OCI-LY7 (cell line): ENCODE measurements at regions not wholly inside any gene's neighbourhood (a gene's known extent, or its start where the extent isn't known, plus 50 kb on each side); places are given as distances from the start of the nearest gene placed in this dataset.
"Not testable (repeated sequence)": the region's sequence is repeated elsewhere in the genome, so short reads cannot be mapped to it uniquely, and the experiment has no call there.

Source experiments
- CTCF ChIP-seq: fragments of 200-600 bp; sonication (generic); conservative IDR thresholded peaks from 2 replicates; pipeline ENCODE4 v1.5.1; 2014; ENCODE audit warnings: mild to moderate bottlenecking, antibody characterized with exemption, low read length, moderate library complexity, mixed read lengths
- EZH2phosphoT487 ChIP-seq: fragments of 200-600 bp; sonication (generic); IDR thresholded peaks from 2 replicates; pipeline ENCODE4 v1.6.1; 2018; ENCODE audit warnings: low read depth, borderline replicate concordance, mild to moderate bottlenecking, mixed run types, antibody characterized with exemption, low read length, moderate library complexity, mixed read lengths

- TF ChIP-seq CTCF, EZH2phosphoT487: not testable (repeated sequence)
These were observed 1178.1 kb downstream of the KHDRBS2 start for GRCh38 chr6:61107914-61108313.
